ENCODE measurements at regions not wholly inside any gene's neighbourhood (a gene's known extent, or its start where the extent isn't known, plus 50 kb on each side); places are given as distances from the start of the nearest gene placed in this dataset.

- H3K4me3 ChIP-seq (replicated peaks in 1 of 3; ENCODE audit: insufficient read depth in 1 of 3, low read depth in 2 of 3, low read length in 3 of 3): no peak overlapping the region
These were observed 579.9 kb downstream of the CCDC85A start for GRCh38 chr2:56763683-56764082.

More at GRCh38 chr2:56763683-56764082, 579.9 kb downstream of the CCDC85A start:
- Histone ChIP-seq H2AFZ (ENCODE audit: low read length) (no peak overlapping the region), H4K20me1 (ENCODE audit: insufficient read depth, low read length) (no peaks in the 10 kb centered on the region), H3K27me3 (ENCODE audit: control insufficient read depth in 1 of 2, insufficient read depth in 2 of 2, low read length in 2 of 2) (no peaks in the 10 kb centered on the region), H3K4me1 (ENCODE audit: insufficient read depth, low read length) (no peaks in the 10 kb centered on the region), H3K27ac (ENCODE audit: extremely low read length, insufficient read depth, low read length) (no peak overlapping the region), H3K4me2 (ENCODE audit: low read depth, low read length) (no peak overlapping the region), H3K79me2 (ENCODE audit: insufficient read depth, low read length) (no peaks in the 10 kb centered on the region), H3K36me3 (replicated peaks in 1 of 2; ENCODE audit: control insufficient read depth in 1 of 2, insufficient read depth in 2 of 2, low read length in 2 of 2) (no peaks in the 10 kb centered on the region), H3K9me3 (ENCODE audit: low read length) (peaks cover 53% of the 10 kb centered on the region), H3K9ac (ENCODE audit: insufficient read depth, low read depth, low read length) (no peak overlapping the region)
- ATAC-seq (no peak), DNase-seq (ENCODE audit: low spot score) (no peak), FAIRE-seq (no peak)
- TF ChIP-seq ATF5 (CRISPR knock-in tag; IDR thresholded peaks at IDR 0.05; ENCODE audit: low read depth): no peak
- no peak for TF ChIP-seq ZNF24 (IDR thresholded peaks at IDR 0.05)
- no peak for TF ChIP-seq RERE (CRISPR knock-in tag; IDR thresholded peaks at IDR 0.05; ENCODE audit: low read depth)
- TF ChIP-seq ZNF562 (CRISPR knock-in tag; IDR thresholded peaks at IDR 0.05; ENCODE audit: borderline replicate concordance): no peak
- no peak for TF ChIP-seq ZNF136 (CRISPR knock-in tag; IDR thresholded peaks at IDR 0.05; ENCODE audit: low read depth)
- no peak for TF ChIP-seq ZNF556 (CRISPR knock-in tag; IDR thresholded peaks at IDR 0.05; ENCODE audit: borderline replicate concordance)
- no peak for TF ChIP-seq STAG1 (CRISPR knock-in tag; IDR thresholded peaks at IDR 0.05)
- TF ChIP-seq ELF3 (CRISPR knock-in tag; IDR thresholded peaks at IDR 0.05): no peak
- TF ChIP-seq HOXA7 (CRISPR knock-in tag; IDR thresholded peaks at IDR 0.05): no peak
- TF ChIP-seq TARDBP (CRISPR knock-in tag; IDR thresholded peaks at IDR 0.05): no peak
- no peak for TF ChIP-seq ZFP36 (IDR thresholded peaks at IDR 0.05; ENCODE audit: borderline replicate concordance, low read depth, low read length, partially characterized antibody)
- TF ChIP-seq NONO (IDR thresholded peaks at IDR 0.05): no peak
- no peak for TF ChIP-seq NONO (CRISPR knock-in tag; conservative IDR thresholded peaks at IDR 0.05)
- TF ChIP-seq FLYWCH1 (CRISPR knock-in tag; IDR thresholded peaks at IDR 0.05): no peak
- no peak for TF ChIP-seq JUND (CRISPR knock-in tag; IDR thresholded peaks at IDR 0.05)
- WGBS (ENCODE audit: low lambda C conversion rate): 6% methylated on average over 2 of the region's 2 CpGs
- intact Hi-C loops (cut with micrococcal nuclease; ENCODE audit: unreplicated experiment) (no loop called here), in situ Hi-C loops (cut with HindIII; ENCODE audit: extremely low pct_ligation_motif_present, low pct_unique_long_range_greater_than_20kb) (no loop called here)
- CTCF ChIA-PET (ENCODE audit: low intra/inter-chr PET ratio, low total read pairs): no interaction called here
- no TSS peak for BruUV-seq (replicated peaks)
- POLR2A ChIA-PET: no interaction called here
